ENCODE measurements at regions not wholly inside any gene's neighbourhood (a gene's known extent, or its start where the extent isn't known, plus 50 kb on each side); places are given as distances from the start of the nearest gene placed in this dataset.
"Not testable (repeated sequence)": the region's sequence is repeated elsewhere in the genome, so short reads cannot be mapped to it uniquely, and the experiment has no call there.

- not testable (repeated sequence) for H2AFZ ChIP-seq (ENCODE audit: low read depth, low read length); H3K27ac ChIP-seq (ENCODE audit: low read length); H3K9me3 ChIP-seq (ENCODE audit: low read length); H3K4me3 ChIP-seq (ENCODE audit: low read length); H3K27me3 ChIP-seq (ENCODE audit: insufficient read depth, low read depth, low read length); H3K9ac ChIP-seq (ENCODE audit: low read length); H3K36me3 ChIP-seq (ENCODE audit: insufficient read depth, low read length); H3K79me2 ChIP-seq (replicated peaks; ENCODE audit: insufficient read depth, low read length); H4K20me1 ChIP-seq (ENCODE audit: insufficient read depth); H3K9me2 ChIP-seq (ENCODE audit: insufficient read depth, low read length); H3K4me2 ChIP-seq (ENCODE audit: low read length); H3F3A ChIP-seq (ENCODE audit: insufficient read depth, low read length, poor library complexity, severe bottlenecking)
Measured at GRCh38 chr3:127411875-127412274, 124.0 kb upstream of the PRR20G start.

GRCh38 chr3:127411083-127411727 lies 123.4 kb upstream of the PRR20G start:
- no peaks in the 10 kb centered on the region for H3F3A ChIP-seq (ENCODE audit: insufficient read depth, low read length, poor library complexity, severe bottlenecking)
- no peak overlapping the region for H3K27ac ChIP-seq (ENCODE audit: low read length)
- no peaks in the 10 kb centered on the region for H3K9me2 ChIP-seq (ENCODE audit: insufficient read depth, low read length)
- TF ChIP-seq MXI1 (conservative IDR thresholded peaks at IDR 0.05; ENCODE audit: poor library complexity, severe bottlenecking) (no peak), CTCF (IDR thresholded peaks at IDR 0.05; ENCODE audit: poor library complexity, severe bottlenecking) (no peak), REST (IDR thresholded peaks at IDR 0.05; ENCODE audit: borderline replicate concordance) (no peak), TAF1 (IDR thresholded peaks at IDR 0.05; ENCODE audit: low read depth) (no peak), RAD21 (conservative IDR thresholded peaks at IDR 0.05) (no peak), EP300 (conservative IDR thresholded peaks at IDR 0.05; ENCODE audit: poor library complexity, severe bottlenecking) (no peak), POLR2AphosphoS5 (IDR thresholded peaks at IDR 0.05) (no peak), EZH2 (IDR thresholded peaks at IDR 0.05; ENCODE audit: borderline replicate concordance, insufficient read depth, low read length, poor library complexity, severe bottlenecking) (no peak), SMC3 (conservative IDR thresholded peaks at IDR 0.05; ENCODE audit: poor library complexity) (no peak)
- H3K36me3 ChIP-seq (ENCODE audit: insufficient read depth, low read length) = no peaks in the 10 kb centered on the region
- no peak overlapping the region for H3K4me3 ChIP-seq (ENCODE audit: low read length)
- no peak overlapping the region for H2AFZ ChIP-seq (ENCODE audit: low read depth, low read length)
- no peaks in the 10 kb centered on the region for H4K20me1 ChIP-seq (ENCODE audit: insufficient read depth)
- H3K9ac ChIP-seq (ENCODE audit: low read length) = no peak overlapping the region
- no peaks in the 10 kb centered on the region for H3K9me3 ChIP-seq (ENCODE audit: low read length)
- no peaks in the 10 kb centered on the region for H3K27me3 ChIP-seq (ENCODE audit: insufficient read depth, low read depth, low read length)
- no peaks in the 10 kb centered on the region for H3K79me2 ChIP-seq (replicated peaks; ENCODE audit: insufficient read depth, low read length)
- H3K4me2 ChIP-seq (ENCODE audit: low read length) = no peak overlapping the region

GRCh38 chr3:127410678-127411077 lies 122.8 kb upstream of the PRR20G start:
- H3K79me2 ChIP-seq (replicated peaks; ENCODE audit: insufficient read depth, low read length) = no peaks in the 10 kb centered on the region
- H3K9ac ChIP-seq (ENCODE audit: low read length) = no peak overlapping the region
- TF ChIP-seq RAD21 (conservative IDR thresholded peaks at IDR 0.05) = no peak
- no peak for TF ChIP-seq MXI1 (conservative IDR thresholded peaks at IDR 0.05; ENCODE audit: poor library complexity, severe bottlenecking)
- no peak for TF ChIP-seq EP300 (conservative IDR thresholded peaks at IDR 0.05; ENCODE audit: poor library complexity, severe bottlenecking)
- TF ChIP-seq POLR2AphosphoS5 (IDR thresholded peaks at IDR 0.05) = no peak
- no peak for TF ChIP-seq REST (IDR thresholded peaks at IDR 0.05; ENCODE audit: borderline replicate concordance)
- TF ChIP-seq TAF1 (IDR thresholded peaks at IDR 0.05; ENCODE audit: low read depth) = no peak
- TF ChIP-seq CTCF (IDR thresholded peaks at IDR 0.05; ENCODE audit: poor library complexity, severe bottlenecking) = no peak
- TF ChIP-seq EZH2 (IDR thresholded peaks at IDR 0.05; ENCODE audit: borderline replicate concordance, insufficient read depth, low read length, poor library complexity, severe bottlenecking) = no peak
- TF ChIP-seq SMC3 (conservative IDR thresholded peaks at IDR 0.05; ENCODE audit: poor library complexity) = no peak
- no peaks in the 10 kb centered on the region for H3K9me2 ChIP-seq (ENCODE audit: insufficient read depth, low read length)
- no peak overlapping the region for H3K27ac ChIP-seq (ENCODE audit: low read length)
- H3K9me3 ChIP-seq (ENCODE audit: low read length) = no peaks in the 10 kb centered on the region
- no peaks in the 10 kb centered on the region for H3K36me3 ChIP-seq (ENCODE audit: insufficient read depth, low read length)
- no peak overlapping the region for H3K4me3 ChIP-seq (ENCODE audit: low read length)
- H3K4me2 ChIP-seq (ENCODE audit: low read length) = no peak overlapping the region
- no peaks in the 10 kb centered on the region for H3K27me3 ChIP-seq (ENCODE audit: insufficient read depth, low read depth, low read length)
- H2AFZ ChIP-seq (ENCODE audit: low read depth, low read length) = no peak overlapping the region
- no peaks in the 10 kb centered on the region for H4K20me1 ChIP-seq (ENCODE audit: insufficient read depth)
- no peaks in the 10 kb centered on the region for H3F3A ChIP-seq (ENCODE audit: insufficient read depth, low read length, poor library complexity, severe bottlenecking)

Data from neural cell (in vitro differentiated cells).